NCI-H2107 (cell line): ENCODE measurements at regions not wholly inside any gene's neighbourhood (a gene's known extent, or its start where the extent isn't known, plus 50 kb on each side); places are given as distances from the start of the nearest gene placed in this dataset.

Experiments used
- DNase-seq: peaks from one replicate; lab custom pipeline; 2025; lab: John Stamatoyannopoulos, UW

DNA sequence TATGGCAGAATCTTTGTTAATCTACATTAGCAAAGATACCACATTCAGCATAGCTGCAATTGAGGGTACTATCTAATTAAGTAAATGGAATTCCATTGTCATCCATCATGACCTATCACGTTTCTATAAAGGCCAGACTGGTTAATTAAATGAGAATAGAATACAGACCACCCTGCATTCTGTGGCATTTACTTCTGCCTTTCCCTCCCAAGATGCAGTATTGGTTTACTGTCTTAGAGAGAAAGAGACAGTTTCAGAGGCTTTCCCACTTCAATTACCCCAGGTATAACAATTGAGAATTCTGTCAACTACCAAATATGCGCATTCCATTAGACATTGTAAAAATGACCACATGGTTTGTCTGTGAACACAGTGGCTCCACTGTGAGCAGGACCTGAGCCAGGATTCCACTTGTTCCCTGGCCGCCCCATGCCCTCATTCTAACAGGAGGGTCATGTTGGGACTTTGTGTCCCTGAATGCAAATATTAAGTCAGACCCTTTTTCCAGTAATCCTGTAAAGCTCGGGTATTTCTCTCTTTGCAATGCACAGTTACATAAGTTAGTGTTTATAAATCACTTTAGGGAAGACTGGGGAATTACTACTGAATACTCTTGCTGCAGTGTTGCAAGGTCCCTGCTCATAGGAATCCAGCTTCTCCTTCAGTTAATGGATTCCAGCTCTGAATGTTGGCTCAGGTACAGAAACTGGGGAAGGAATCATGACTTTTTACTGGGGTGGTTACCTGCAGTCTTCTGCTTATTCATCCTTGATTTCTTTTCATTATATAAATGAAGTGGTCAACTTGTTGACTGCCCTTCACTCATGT is 261.0 kb downstream of the PDGFC start:
- no peak for DNase-seq

DNA sequence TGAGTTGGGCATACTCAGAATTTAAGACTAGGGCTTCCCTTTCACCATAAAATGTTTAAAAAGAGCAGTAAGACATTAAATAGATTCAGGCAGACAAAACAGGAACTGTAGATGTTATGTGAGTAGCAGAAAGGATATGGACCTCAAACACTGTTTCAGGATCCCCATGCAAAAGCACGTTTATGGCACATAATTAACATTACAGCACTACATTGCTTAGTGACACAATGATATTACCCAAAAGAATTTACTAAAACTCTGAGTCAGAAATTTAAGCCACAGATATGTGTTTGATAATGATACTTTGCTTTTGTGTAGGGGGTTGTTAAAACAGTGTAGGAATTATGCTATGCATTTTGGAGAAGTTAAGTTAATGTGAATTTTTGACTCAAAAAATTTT is 266.3 kb downstream of the PDGFC start:
- no peak for DNase-seq

DNA sequence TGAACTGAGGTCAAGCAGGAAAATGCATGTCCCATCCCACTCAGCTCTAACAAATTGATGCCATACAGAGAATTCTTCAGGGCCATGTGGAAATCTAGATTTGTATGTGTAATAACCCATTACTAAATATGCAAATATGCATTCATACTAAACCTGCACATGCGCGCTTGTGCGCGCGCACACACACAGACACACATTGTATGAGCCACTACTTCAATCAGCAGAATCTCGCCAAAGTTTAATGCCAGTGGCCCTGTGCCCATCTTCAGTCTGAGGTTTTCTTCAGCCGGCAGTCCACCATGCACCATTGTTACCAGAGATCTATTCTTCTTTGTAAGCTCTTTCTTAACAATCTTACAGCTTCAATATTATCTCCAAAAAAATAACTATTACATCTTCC is 276.4 kb downstream of the PDGFC start:
- DNase-seq: no peak

DNA sequence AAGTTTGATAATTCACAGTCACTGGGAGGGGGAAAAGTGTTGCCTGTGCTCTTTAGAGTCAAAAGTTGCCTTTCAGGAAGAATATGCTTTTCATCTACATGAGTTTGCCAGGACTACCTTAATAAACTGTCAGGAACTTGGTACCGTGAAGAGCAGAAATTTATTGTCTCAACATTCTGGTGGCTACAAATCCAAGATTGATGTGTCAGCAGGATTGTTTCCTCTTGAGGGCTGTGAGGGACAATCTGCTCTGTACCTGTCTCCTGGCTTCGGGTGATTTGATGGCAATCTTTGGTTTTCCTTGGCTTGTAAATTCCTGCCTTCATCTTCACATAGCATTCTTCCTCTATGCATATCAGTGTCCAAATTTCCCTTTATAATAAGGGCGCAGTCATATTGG is 277.2 kb downstream of the PDGFC start:
- DNase-seq: no peak

DNA sequence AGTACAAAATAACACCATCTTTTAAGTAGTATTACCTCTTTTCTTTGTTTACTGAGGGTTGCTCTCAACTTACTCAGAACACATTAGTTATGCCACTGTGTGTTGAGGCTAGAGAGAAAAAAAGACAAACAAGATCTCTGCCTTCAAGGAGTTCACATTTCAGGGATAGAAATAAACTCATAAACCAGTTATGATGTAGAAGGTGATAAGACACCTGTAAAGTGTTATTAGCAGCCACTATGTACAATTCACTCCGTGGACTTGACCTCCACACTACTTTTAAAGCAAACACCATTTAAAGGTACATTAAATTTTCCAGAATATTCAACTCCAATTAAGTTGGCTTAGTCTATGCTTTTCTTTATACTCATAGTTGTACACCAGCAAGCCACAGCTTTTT is 278.0 kb downstream of the PDGFC start:
- no peak for DNase-seq

DNA sequence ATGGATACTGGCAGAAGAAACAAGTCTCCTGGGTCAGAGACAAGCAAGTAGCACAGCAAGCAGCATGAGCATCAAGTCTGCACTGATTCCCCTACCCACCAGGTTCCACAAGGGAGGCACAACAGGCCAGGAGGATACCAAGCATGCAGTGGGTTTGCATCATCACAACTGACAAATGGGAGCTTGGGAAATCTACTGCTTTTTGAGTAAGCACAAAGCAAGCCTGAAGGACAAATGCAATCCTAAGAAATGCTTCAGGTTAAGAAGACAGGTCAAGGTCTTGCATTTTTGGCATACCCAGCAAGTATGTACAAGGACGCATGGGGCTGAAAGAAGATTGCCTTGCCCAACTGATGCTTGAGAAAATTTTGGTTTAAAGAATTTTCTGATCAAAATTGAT is 279.6 kb downstream of the PDGFC start:
- no peak for DNase-seq

DNA sequence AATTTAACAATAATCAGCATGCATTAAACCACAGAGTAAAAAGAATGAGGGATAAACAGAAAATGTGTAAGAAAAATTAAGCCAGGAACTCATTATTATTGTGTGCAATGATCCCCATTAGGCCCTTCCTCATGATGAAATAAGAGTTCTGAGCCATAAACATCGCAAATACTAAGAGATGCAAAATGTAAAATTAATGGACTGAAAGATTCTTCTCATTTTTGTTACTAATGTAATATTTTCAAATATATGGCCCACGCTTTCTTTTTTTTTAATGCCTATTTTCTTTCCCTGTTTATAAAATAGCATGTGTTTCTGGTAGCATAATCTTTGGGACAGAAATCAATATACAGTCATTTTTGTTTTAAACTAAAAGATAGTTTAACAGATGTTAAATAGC is 281.0 kb downstream of the PDGFC start:
- DNase-seq: no peak

DNA sequence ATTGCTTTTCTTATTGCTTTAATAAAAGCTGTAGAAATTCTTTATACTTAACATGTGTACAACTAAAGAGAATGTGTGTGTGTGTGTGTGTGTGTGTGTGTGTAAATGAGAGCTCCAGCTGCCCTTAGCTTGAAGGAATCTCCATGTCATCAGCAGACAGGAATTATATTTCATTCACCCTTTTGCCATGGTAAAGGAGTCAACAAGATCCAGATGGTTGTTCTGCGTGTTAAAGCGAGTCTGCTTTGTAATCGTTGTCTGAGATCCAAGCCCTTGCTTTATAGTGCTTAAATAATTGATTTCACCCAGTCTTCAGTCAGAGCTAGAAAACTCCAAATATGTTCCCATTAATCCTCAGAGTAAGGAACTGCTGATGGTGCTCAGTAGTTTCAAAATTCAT is 285.5 kb downstream of the PDGFC start:
- DNase-seq: no peak

DNA sequence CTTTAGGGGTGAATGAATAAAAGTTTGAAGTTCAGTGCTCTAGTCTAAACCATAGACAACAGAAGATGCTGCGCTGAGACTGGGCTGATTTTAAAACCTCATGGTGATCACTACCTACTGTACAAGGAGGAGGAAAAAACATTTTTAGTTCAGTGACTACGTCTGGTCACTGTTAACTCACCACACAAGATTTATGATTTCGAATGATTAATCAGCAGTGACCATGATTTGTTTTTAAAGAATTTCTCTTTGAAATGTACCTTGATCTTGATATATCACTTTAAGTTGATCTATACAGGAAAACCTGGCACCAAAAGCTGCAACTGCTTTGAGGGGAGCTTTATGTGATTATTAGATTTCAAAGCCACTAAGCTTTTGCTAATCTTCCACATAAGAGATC is 286.3 kb downstream of the PDGFC start:
- no peak for DNase-seq

DNA sequence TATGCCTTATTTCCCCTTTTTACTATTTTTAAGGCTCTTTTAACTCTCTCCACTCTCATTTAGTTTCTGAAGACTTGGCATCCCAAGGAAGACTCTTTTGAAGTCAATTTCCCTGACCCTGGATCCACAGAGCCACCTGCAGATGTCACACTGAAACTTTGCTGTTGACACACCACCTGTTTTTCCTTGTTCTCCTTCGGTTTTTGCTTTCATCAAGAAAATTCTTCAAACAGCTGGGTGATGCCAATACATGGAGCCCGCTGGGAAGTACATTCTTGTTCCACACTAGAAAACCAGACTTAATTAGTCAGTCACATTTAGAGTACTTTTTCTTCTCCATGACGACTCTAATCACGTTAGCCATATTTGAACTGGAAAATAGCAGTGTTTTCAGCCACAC is 293.9 kb downstream of the PDGFC start:
- DNase-seq: no peak

DNA sequence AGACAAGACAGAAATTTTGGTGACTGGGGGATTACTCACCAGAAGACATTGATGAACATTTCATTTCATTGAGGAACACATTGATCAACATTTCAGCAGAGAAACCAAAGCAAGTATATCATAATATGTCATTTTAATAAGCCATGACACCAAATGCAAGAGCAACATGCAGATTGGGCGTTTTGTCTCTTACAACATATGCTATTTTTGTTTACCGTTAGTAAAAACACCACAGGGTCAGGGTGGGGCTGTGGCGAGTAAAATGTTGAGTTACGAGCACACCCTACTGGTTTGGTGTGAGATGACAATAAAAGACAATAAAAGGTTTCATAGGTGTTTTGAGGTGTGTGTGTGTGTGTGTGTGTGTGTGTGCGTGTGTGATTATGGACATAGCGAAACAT is 294.5 kb downstream of the PDGFC start:
- DNase-seq: no peak

DNA sequence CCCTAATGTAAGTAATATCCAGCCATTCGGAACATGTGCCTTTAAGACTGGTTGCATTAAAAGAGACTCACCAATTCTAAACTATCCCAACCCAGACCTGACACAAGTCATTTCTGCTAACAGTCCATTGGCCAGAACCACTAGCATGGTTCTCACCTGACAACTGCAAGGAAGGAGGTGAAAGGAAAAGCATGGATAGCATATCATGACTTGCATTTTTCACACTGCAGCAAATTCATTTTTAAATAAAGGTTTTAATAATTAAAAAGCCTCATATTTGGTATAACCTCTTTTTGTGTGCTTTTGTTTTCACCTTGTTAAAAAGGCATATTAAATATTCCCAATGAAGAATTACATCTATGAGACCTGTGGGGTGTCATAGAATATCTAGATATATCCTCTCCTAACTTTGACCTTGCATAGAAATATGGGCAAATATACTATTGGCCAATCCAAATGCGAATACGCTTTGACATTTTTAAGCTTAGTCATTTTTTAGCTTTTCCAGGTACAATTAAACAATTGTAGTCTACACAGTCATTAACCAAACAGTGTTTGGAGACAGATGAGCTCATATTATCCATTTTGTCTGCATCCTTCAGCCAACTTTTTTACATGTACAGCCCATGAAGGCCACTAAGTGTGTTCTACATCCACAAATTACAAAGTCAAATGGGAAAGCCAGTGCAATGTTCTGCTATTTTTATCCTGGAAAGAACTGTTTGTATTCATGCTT is 295.3 kb downstream of the PDGFC start:
- no peak for DNase-seq

DNA sequence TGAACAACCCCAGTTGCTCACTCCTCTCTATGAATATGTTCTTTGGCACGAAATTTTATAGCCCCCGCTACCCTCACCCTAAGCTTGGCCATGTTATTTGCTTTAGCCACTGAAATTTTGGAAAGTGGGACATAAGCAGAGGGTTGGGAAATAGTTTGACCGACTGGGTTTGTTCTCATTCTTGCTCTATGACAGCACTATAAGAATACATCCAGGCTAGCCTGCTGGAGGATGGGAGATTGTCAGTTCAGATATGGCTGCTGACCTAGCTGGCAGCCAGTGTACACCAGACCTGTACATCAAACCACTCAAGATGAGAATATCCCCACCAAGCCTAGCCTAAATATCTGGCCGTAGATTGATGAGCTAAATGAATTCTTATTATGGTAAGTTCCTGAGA is 298.1 kb downstream of the PDGFC start:
- DNase-seq: no peak

DNA sequence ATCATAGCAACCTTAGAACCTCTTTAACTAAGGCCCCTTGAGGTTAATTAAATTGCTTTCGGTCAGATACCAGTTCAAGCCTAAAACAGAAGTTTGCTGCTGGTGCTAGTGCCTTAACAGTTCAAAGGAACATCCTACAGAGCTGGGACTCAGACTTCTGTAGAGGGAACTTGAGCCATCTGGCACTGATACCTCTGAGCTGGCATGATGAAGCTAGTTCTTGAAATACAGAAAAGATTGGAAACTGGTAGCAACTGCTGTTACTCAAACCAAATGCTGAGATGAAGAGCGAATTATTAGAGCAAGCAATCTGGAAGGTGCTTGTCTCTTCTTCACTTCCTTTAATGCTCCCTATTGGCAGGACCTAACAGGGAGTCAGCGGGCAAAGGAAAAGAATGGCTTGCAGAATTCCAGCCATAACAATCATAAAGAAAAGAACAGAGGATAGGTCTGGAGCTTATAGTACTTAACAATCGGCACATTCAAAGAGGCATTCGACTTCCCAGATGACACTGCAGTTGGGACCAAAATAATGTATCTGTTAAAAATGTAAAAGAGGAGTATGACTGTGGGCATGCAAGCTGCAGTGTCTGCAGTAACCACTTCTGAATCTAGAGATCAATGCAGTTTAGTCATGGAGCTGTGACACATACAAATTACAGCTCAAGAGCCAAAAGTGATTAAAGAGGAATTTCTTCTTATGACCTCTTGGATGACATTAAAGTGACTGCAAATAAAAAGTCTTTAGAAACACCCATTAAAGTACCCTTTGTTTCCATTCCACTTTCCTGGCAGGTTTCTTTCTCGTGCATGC is 298.9 kb downstream of the PDGFC start:
- no peak for DNase-seq

DNA sequence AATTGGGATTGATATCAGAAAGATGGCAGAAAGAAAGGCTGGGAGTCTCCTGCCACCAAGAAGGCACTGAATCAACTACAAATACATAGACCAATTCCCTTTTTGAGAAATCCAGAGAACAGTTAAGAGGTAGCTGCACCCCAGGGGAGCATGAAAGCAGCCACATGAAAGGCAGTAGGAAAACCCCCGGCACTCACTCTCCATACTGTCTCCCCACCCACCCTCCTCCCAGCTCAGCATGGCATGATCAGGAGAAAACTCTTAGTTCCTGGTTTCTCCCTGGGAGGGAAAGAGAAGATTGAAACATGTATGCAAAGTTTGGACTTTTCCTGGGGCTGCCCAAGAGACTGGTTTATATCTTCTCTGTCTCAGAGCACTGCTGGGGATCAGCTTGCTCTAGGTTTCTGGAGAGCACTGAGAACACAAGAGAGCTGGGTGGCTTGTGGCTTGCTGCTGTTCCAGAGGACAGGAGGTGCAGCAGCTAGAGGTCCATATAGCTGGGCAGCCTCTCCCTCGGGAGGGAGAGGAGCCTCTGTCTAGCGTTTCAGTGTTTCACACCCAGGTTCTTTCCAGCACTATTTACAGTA is 305.7 kb downstream of the PDGFC start:
- DNase-seq: no peak

DNA sequence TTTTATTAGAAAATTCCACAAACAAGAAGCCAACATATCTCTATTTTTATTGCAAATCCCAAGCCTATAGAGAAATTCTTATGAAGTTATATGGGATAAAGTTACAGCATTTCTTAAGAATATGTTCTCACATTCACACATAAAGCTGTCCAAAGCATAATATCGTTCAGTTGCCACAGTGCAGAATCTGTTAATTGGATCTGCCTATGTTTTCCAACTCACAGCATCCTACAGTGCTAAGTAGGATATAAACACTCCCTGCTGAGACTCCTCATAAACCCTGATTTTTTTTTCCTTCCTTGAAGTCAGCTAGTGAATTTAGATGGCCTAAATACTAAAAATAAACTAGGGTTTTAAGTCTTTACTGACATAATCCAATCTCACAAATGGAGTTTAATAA is 307.9 kb downstream of the PDGFC start:
- no peak for DNase-seq

DNA sequence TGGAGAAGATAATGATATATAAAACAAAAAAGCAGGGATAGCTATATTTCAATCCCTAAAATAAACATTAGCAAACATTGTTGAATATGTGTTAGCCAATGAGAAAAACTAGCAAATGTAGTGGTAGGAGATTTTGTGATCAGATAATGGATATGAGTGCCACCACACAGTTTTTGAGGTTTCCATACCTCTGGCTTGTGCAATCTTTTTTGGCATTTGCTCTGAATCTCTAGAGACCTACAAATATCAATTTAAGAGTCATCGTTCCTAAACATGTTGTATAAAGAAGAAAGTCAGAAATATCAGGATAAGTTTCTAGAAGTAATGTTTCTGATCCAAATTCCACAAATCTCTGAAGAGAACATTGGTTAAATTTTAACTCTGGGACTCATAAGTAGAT is 308.7 kb downstream of the PDGFC start:
- DNase-seq: no peak

DNA sequence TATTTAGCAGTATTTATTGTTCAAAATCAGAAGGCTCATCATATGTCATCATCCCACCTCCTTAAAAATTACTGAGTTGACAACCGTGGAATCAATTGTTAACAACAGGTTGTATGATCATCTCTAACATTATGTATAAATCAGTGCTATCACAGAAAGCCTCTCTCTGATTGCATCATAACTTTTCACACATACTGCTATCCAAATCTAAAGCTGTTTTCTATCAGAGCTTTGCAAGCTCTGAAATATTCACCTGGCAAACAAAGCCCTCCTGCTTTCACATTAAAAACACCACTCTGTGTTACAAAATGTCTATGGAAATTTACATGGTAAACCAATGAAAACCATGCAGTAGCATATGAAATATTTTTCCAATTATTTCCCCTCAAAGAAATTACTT is 310.0 kb downstream of the PDGFC start:
- no peak for DNase-seq

DNA sequence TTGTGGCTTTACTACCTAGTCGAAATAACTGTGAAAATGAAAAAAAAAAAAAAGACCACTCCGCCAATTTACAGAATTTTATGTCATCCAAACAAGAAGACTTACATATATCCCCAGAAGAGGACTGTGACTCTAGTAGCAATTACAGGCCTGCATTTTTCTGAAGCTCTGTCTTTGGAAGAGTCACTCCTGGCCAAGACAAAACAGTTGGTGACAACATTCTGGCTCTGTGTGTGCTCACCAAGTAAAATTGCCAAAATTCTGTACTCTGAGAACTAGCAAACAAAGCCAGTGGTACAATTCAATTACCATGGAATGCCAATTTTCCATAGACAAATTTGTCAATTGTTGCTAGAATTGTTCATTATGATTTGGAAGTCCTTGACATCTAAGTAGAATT is 311.1 kb downstream of the PDGFC start:
- DNase-seq: no peak

DNA sequence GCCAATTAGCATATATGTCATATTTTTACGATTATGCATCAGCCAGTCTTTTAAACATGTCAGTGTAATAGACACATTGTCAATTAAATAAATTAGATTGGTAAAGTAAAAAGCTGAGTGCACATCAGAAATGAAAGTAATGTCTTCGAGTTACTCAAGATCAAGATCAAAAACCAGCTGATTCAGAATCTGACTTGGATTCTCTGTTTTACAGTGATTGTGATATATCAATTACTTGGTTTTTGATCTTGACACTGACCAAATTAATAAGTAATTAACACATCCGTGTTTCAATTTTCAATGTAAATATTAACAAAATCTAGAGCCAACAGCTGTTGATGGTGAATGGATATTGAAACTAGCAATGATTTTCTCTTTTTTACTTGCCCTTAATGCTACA is 311.6 kb downstream of the PDGFC start:
- DNase-seq: no peak

DNA sequence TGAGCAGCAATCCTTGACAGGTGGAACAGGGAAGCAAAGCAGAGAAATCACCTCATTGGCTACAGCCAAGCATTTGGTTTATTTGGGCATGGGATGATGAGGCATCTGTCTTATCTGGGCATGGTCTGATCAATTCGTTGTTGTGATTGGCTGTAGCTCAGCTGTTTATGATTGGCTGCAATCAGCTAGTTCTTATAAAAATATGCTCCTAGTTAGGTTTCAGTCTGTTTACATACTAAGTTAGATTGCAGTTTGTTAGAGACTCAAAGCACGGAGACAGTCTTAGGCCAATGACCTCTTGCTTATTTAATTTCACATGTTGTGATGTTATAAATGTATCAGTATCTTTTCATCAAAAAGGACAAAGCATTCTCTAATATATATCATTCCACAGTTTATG is 312.0 kb downstream of the PDGFC start:
- DNase-seq: no peak

DNA sequence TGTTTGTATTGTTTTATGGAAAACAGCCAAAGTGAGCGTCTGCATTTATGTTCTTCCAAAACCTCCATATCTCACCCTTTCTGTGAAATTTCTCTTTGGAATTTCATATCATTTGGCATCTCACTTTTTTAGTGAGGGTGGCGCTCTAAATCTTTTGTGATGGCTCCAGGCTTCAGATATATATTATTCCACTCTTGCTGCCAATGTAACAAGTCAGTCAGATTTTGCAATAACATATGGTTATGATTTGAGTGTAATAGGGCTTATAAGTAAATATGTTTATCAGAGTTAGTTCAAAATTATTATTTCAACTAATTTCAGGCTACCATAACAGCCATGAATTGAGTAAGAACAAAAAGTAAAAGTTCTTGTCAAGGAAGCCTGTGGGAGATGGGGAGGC is 314.7 kb downstream of the PDGFC start:
- DNase-seq: no peak

DNA sequence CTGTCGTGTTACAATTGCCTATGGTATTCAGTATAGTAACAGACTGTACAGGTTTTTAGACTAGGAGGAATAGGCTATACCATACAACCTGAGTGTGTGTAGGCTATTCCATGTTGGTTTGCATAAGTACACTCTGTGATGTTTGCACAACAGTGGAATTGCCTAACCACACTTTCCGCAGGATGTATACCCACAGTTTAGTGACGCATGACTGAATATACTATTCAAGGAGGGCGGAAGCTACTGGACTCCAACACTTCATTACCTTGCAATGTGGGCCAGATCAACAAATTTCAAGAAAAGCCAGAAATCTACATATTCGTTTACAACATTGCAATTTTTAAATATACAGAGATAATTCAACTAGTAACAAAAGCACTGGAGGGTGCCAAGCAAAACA is 317.2 kb downstream of the PDGFC start:
- DNase-seq: no peak
